GM23248 (cell line): ENCODE measurements at regions not wholly inside any gene's neighbourhood (a gene's known extent, or its start where the extent isn't known, plus 50 kb on each side); places are given as distances from the start of the nearest gene placed in this dataset.
A peak's percentile ranks its signal among the peaks of the same experiment; 100 is the strongest.

Source experiments
- DNase-seq: peaks from one replicate; pipeline ENCODE4 v3.0.0-alpha.2; 2015
- H2AFZ ChIP-seq: fragments of 200-600 bp; sonication (generic); 2 replicates; pipeline ENCODE4 v1.6.1; 2016; ENCODE audit warnings: antibody characterized with exemption
- H3F3A ChIP-seq: fragments of 200-600 bp; sonication (generic); 2 replicates; pipeline ENCODE4 v1.6.1; 2016; ENCODE audit warnings: mild to moderate bottlenecking, antibody characterized with exemption, mixed run types; ENCODE audit not compliant: insufficient read depth
- H3K27ac ChIP-seq: fragments of 200-600 bp; sonication (generic); 2 replicates; pipeline ENCODE4 v1.5.1; 2016; ENCODE audit warnings: mild to moderate bottlenecking
- H3K27me3 ChIP-seq: fragments of 200-600 bp; sonication (generic); replicated peaks from 2 replicates; pipeline ENCODE4 v1.6.1; 2016; ENCODE audit warnings: mild to moderate bottlenecking; ENCODE audit not compliant: insufficient read depth
- H3K36me3 ChIP-seq: fragments of 200-600 bp; sonication (generic); 2 replicates; pipeline ENCODE4 v1.6.1; 2016; ENCODE audit warnings: low read depth, mild to moderate bottlenecking
- H3K4me1 ChIP-seq: fragments of 200-600 bp; sonication (generic); 2 replicates; pipeline ENCODE4 v1.6.1; 2016; ENCODE audit warnings: mild to moderate bottlenecking; ENCODE audit not compliant: insufficient read depth
- H3K4me2 ChIP-seq: fragments of 200-600 bp; sonication (generic); one replicate; pipeline ENCODE4 v1.6.1; 2016; ENCODE audit warnings: mild to moderate bottlenecking; ENCODE audit not compliant: unreplicated experiment
- H3K4me3 ChIP-seq: fragments of 200-600 bp; sonication (generic); 2 replicates; pipeline ENCODE4 v1.5.1; 2016; ENCODE audit warnings: mild to moderate bottlenecking
- H3K79me2 ChIP-seq: fragments of 200-600 bp; sonication (generic); 2 replicates; pipeline ENCODE4 v1.6.1; 2016; ENCODE audit warnings: mild to moderate bottlenecking; ENCODE audit not compliant: insufficient read depth
- H3K9ac ChIP-seq: fragments of 200-600 bp; sonication (generic); 2 replicates; pipeline ENCODE4 v1.6.1; 2016; ENCODE audit warnings: mild to moderate bottlenecking
- H3K9me2 ChIP-seq: fragments of 200-600 bp; sonication (generic); 2 replicates; pipeline ENCODE4 v1.6.1; 2016; ENCODE audit warnings: mixed run types, mild to moderate bottlenecking, moderate library complexity; ENCODE audit not compliant: insufficient read depth
- H3K9me3 ChIP-seq: fragments of 200-600 bp; sonication (generic); one replicate; pipeline ENCODE4 v1.6.1; 2017; ENCODE audit warnings: low read depth
- H4K20me1 ChIP-seq: fragments of 200-600 bp; sonication (generic); 2 replicates; pipeline ENCODE4 v1.6.0; 2016; ENCODE audit not compliant: insufficient read depth
- EZH2 ChIP-seq: fragments of 200-600 bp; sonication (generic); IDR thresholded peaks from 2 replicates; pipeline ENCODE4 v1.6.1; 2018; ENCODE audit warnings: antibody characterized with exemption, mild to moderate bottlenecking; ENCODE audit not compliant: insufficient read depth, poor library complexity, severe bottlenecking
- EZH2phosphoT487 ChIP-seq: fragments of 200-600 bp; sonication (generic); IDR thresholded peaks from 2 replicates; pipeline ENCODE4 v1.6.1; 2018; ENCODE audit warnings: antibody characterized with exemption, moderate library complexity, mild to moderate bottlenecking, low read depth; ENCODE audit not compliant: insufficient read depth
- WGBS, 2 experiments: methylation state at CpG; one replicate each; pipeline ENCODE4 v1.1.6; 2015 to 2017; ENCODE audit warnings: low lambda C conversion rate in 2 of 2, low coverage in 1 of 2; ENCODE audit errors: missing lambda C conversion rate in 2 of 2; 5-methylcytosine and 5-hydroxymethylcytosine counted together
- in situ Hi-C: fragments of 300-500 bp; cut with MboI; formaldehyde crosslinking; loops from 2 replicates; pipeline ENCODE4 v1.15.0; 2020

DNA sequence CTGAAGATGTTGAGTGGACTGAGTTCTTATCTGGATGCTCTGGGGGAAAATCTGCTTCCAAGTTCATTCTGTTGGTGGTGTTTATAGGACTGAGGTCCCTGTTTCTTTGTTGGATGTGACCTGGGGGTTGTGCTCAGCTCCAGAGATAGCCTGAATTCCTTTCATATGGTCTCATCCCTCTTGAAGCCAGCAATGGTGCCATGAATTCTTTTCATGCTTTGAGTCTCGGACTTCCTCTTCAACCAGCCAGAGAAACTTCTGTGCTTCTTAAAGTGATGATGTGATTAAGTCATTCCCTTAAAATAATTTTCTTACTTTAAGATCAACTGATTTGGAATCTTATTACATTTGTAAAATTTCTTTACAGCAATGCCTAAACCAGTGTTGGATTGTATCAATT, 233.8 kb upstream of the UGT8 start:
- TF ChIP-seq EZH2 (no peak), EZH2phosphoT487 (no peak)
- Histone ChIP-seq H3K36me3 (no peaks in the 10 kb centered on the region), H3F3A (peaks cover 20% of the 10 kb centered on the region), H3K9me3 (no peaks in the 10 kb centered on the region), H3K79me2 (no peaks in the 10 kb centered on the region), H3K4me3 (peak overlapping the region; percentile 62), H4K20me1 (no peaks in the 10 kb centered on the region), H3K9me2 (no peaks in the 10 kb centered on the region), H3K27ac (peak overlapping the region; percentile 46), H3K4me2 (peak overlapping the region; percentile 79), H3K4me1 (peaks cover 37% of the 10 kb centered on the region), H2AFZ (peak overlapping the region; percentile 72), H3K9ac (no peak overlapping the region), H3K27me3 (no peaks in the 10 kb centered on the region)
- WGBS, 2 experiments: 0% methylated on average over 1 of the region's 1 CpG
- in situ Hi-C loops: no loop called here
- DNase-seq: peak; percentile 79

DNA sequence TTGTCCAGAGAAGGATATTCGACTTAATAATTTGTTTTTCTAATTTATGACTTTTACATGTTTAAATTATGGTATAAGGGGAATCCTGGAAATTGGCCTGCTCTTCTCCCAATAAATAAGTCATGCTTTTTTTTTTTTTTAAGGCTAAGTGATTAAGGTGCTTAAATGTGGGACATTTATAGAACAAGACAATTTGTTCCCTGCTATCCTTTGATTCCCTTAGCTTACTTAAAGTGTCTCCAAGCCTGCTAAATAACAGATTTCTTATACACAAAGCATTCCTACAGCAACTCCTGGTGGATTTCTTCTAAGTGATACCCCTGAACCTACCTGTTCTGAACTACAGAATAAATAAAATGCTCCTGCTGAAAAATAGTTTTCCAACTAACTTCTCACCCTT, 233.0 kb upstream of the UGT8 start:
- peaks cover 37% of the 10 kb centered on the region for H3K4me1 ChIP-seq
- no peak overlapping the region for H3K9ac ChIP-seq
- H4K20me1 ChIP-seq: no peaks in the 10 kb centered on the region
- H3K79me2 ChIP-seq: no peaks in the 10 kb centered on the region
- H2AFZ ChIP-seq: no peak overlapping the region
- TF ChIP-seq EZH2 (no peak), EZH2phosphoT487 (no peak)
- no peak overlapping the region for H3K4me3 ChIP-seq
- no peaks in the 10 kb centered on the region for H3K9me2 ChIP-seq
- no peak for DNase-seq
- no peaks in the 10 kb centered on the region for H3K9me3 ChIP-seq
- H3F3A ChIP-seq: peaks cover 20% of the 10 kb centered on the region
- H3K36me3 ChIP-seq: no peaks in the 10 kb centered on the region
- no peak overlapping the region for H3K27ac ChIP-seq
- no peaks in the 10 kb centered on the region for H3K27me3 ChIP-seq
- in situ Hi-C loops: no loop called here
- H3K4me2 ChIP-seq: peak overlapping the region; percentile 79
- WGBS, 2 experiments: 86 to 98% methylated on average over 1 of the region's 1 CpG

DNA sequence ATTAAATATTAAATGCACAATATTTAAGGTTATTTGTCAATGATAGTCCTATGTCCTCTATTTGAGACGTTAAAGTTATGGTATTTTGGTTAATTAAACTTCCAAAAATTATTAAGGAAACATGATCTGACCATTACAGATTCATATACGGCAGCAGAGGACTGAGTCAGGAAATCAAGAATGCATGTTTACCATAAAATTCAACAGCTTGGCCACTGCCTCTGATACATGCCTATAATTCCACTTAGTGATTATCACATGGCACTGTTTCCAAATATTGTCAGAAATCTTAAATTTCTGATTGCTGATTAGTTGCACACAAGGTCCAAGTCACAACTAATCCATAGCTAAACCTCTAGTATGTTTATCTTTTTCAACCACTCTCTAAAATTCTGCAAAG, 232.2 kb upstream of the UGT8 start:
- Histone ChIP-seq H4K20me1 (no peaks in the 10 kb centered on the region), H3K4me2 (no peak overlapping the region), H3K4me3 (no peak overlapping the region), H3K79me2 (no peaks in the 10 kb centered on the region), H3K27ac (no peak overlapping the region), H3K9me2 (no peaks in the 10 kb centered on the region), H3K27me3 (no peaks in the 10 kb centered on the region), H3K9me3 (no peaks in the 10 kb centered on the region), H3F3A (peaks cover 20% of the 10 kb centered on the region), H3K9ac (no peak overlapping the region), H3K4me1 (peaks cover 37% of the 10 kb centered on the region), H2AFZ (peak overlapping the region; percentile 50), H3K36me3 (no peaks in the 10 kb centered on the region)
- WGBS, 2 experiments: 34 to 44% methylated on average over 2 of the region's 2 CpGs
- in situ Hi-C loops: no loop called here
- TF ChIP-seq EZH2phosphoT487: no peak
- TF ChIP-seq EZH2: no peak
- DNase-seq: no peak

- H3K27me3 ChIP-seq: no peaks in the 10 kb centered on the region
- peak; percentile 31 for DNase-seq
- H3K9ac ChIP-seq: no peak overlapping the region
- H3K9me3 ChIP-seq: no peaks in the 10 kb centered on the region
- no peak overlapping the region for H3K4me2 ChIP-seq
- no peaks in the 10 kb centered on the region for H3K79me2 ChIP-seq
- in situ Hi-C loops: no loop called here
- peaks cover 37% of the 10 kb centered on the region for H3K4me1 ChIP-seq
- no peak overlapping the region for H3K27ac ChIP-seq
- 33 to 61% methylated on average over 1 of the region's 1 CpG for WGBS, 2 experiments
- no peaks in the 10 kb centered on the region for H3K9me2 ChIP-seq
- no peak overlapping the region for H3K4me3 ChIP-seq
- H3K36me3 ChIP-seq: no peaks in the 10 kb centered on the region
- TF ChIP-seq EZH2 (no peak), EZH2phosphoT487 (no peak)
- H3F3A ChIP-seq: peaks cover 20% of the 10 kb centered on the region
- H2AFZ ChIP-seq: no peak overlapping the region
- H4K20me1 ChIP-seq: no peaks in the 10 kb centered on the region
Observed at GRCh38 chr4:114368751-114369150, 229.9 kb upstream of the UGT8 start.

GRCh38 chr4:114373508-114373907, 225.1 kb upstream of the UGT8 start:
- in situ Hi-C loops: loop anchor here (10.0 kb wide), 2 partner anchors 419 to 609 kb away; partner anchors contain the start of gene CAMK2D
- no peaks in the 10 kb centered on the region for H3K9me2 ChIP-seq
- DNase-seq: no peak
- no peaks in the 10 kb centered on the region for H3K9me3 ChIP-seq
- H3K9ac ChIP-seq: no peak overlapping the region
- TF ChIP-seq EZH2 (no peak), EZH2phosphoT487 (no peak)
- H3K4me2 ChIP-seq: no peak overlapping the region
- H3K79me2 ChIP-seq: no peaks in the 10 kb centered on the region
- H3F3A ChIP-seq: no peaks in the 10 kb centered on the region
- H3K4me1 ChIP-seq: peaks cover 11% of the 10 kb centered on the region; the same call in 1 of the 2 replicates
- no peaks in the 10 kb centered on the region for H3K36me3 ChIP-seq
- no peaks in the 10 kb centered on the region for H3K27me3 ChIP-seq
- H2AFZ ChIP-seq: no peak overlapping the region
- H3K27ac ChIP-seq: no peak overlapping the region
- WGBS, 2 experiments: 96% methylated on average over 1 of the region's 1 CpG
- H3K4me3 ChIP-seq: no peak overlapping the region
- H4K20me1 ChIP-seq: no peaks in the 10 kb centered on the region
